GM21576 (cell line): ENCODE measurements at regions not wholly inside any gene's neighbourhood (a gene's known extent, or its start where the extent isn't known, plus 50 kb on each side); places are given as distances from the start of the nearest gene placed in this dataset.
"Not testable (repeated sequence)": the region's sequence is repeated elsewhere in the genome, so short reads cannot be mapped to it uniquely, and the experiment has no call there.

Source experiments
- ATAC-seq: cut with Tn5 transposase; IDR thresholded peaks from one replicate; pipeline ENCODE4 v1.9.1; 2021; ENCODE audit warnings: mild to moderate bottlenecking, moderate library complexity; ENCODE audit not compliant: unreplicated experiment

DNA sequence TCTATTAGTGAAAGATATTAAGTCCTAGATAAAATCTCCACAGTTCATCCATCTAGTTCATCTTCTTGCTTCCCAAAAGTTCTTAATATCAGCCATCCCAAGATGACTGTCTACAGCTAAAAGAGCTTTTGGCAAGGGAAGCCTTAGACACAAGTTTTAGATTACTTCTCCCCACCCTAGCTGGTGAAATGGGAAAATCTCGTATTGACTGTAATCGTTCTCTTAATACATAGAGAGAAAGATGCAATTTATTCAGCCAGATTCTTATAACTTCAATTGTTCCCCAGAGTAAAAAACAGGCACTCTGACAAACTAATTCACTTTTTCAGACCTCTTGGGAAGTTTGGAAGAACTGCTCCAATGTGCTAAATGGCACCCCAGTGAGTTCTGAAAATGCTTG, 1439.6 kb upstream of the C9orf72 start:
- no peak for ATAC-seq

DNA sequence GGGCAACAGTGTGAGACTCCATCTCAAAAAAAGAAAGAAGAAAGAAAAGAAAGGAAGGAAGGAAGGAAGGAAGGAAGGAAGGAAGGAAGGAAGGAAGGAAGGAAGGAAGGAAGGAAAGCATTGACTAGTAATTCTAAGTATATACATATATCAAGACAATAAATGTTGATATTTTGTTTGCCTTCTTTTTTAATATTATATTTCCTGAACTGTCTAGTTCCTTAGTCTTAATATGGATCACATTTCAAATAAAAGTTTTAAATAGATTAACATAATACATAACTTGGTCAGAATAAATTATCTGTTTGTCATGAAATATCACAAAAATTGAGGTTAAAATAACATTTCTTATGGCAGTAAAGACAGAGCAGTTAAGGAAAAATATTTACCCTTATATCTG, 1448.4 kb upstream of the C9orf72 start:
- no peak for ATAC-seq

DNA sequence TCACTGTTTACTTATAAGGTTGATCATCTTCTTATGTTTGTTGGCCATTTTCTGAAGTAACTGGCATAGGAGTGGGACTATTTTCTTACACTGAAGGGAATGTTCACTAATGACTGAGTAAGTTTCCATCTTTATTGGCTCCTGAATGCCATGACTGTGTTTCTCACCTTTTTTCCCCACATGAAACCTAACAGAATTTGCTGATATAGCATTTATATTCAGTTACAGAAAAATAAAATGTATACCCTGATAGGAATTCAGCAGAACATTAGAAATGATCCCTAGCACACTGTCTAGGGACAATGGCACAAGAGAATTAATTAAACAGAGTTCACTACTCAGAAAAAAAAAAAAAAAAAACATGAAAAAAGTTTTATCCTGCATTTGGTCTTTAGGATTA, 1465.1 kb upstream of the C9orf72 start:
- no peak for ATAC-seq

DNA sequence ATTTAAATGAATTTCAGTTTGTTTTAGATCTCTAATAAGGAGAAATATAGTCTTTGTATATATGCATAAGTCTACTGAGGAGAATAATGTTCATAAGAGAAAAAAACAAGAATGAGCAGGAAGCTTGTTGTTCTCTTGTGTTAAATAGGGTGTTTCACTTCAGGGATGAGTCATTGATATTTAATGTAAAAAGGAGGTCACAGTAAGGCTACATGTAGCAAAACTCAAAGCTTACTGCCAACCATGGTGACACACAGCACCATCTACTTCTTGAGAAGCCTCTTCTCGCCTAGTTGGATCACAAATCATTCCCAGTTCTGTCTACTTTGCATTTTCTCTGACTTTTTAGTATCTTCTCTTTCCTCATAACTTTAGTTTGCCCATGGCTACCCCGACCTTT, 1466.0 kb upstream of the C9orf72 start:
- no peak for ATAC-seq

DNA sequence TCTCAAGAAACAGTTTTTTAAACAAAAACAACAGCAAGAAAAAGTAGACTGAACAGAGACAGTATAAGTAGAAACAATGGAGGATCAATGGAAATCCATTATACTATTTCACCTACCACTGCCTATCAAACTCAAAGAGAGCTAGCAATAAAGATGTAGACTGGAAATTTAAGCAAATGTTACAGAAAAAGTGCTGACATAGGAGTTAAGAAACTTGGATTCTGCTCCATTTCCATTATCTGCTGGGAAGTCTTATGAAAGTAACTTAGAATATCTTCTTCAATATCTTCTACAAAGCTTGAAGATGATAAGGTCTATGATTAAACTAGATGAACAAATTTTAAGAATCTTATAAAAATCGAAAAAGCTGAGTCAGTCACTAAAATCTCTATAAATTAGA, 1469.8 kb upstream of the C9orf72 start:
- ATAC-seq, result no peak

DNA sequence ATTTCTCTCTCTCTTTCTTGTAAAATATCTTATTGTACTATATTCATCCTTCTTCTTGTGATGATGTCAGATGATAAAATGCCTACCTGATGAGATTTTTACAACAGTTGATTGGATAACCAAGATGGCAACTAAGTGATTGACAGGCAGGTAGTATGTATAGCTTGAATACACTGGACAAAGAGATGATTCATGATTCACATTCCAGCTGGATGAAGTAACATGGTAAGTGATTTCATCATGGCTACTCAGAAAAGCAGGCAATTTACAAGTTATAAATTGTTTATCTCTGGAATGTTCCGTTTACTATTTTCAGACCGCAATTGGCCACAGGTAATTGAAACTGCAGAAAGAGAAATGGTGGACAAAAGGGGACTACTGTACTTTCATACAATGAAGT, 1471.7 kb upstream of the C9orf72 start:
- no peak for ATAC-seq

DNA sequence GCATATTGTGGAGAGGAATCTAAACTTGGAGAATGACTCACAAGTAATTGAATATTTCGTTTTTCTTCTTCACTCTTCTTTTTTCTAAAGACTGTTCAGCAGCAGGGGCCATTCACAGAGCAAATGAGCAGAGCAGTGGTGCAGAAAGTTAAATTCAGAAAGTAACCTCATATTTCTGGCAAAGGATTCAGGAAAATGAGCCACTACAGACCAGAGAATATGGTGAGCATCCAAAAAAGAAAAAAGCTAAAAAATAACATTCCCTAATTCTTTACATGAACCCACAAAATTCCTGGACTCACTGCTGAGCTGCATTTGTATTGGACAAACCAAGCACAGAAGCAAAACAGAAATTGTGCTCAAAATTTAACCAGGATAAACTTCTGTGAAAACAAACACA, 1486.8 kb upstream of the C9orf72 start:
- no peak for ATAC-seq

DNA sequence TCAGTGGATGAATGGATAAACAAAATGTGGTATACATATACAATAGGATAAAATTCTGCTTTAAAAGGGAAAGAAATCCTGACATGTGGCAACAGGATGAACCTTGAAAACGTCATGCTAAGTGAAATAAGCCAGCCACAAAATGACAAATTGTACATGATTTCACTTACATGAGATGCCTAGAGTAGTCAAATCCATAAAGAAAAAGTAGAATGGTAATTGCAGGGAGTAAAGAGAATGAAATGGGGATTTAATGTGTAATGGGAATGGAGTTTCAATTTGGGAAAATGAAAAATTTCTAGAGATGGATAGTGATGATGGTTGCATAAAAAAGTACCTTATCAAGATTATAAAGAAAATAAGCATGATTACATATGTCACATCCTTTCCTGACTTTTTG, 1489.2 kb upstream of the C9orf72 start:
- ATAC-seq, result no peak

DNA sequence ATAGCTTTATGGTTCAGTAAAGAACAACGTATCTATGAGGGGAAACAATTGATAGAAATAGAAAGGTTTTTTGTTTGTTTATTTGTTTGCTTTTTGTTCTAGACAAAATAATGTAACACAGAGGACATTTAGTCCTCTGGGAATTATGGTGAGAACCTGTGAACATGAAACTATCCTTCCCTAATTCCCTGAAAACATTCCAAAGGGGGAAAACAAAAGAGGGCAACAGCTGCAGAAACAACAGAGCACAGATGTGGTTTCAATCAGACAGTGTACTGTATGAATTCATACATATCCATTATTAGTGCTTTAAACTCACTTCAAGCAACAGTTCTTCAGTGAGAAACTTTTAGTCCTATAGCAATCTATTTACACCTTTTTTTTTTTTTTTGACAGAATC, 1489.8 kb upstream of the C9orf72 start:
- no peak for ATAC-seq

DNA sequence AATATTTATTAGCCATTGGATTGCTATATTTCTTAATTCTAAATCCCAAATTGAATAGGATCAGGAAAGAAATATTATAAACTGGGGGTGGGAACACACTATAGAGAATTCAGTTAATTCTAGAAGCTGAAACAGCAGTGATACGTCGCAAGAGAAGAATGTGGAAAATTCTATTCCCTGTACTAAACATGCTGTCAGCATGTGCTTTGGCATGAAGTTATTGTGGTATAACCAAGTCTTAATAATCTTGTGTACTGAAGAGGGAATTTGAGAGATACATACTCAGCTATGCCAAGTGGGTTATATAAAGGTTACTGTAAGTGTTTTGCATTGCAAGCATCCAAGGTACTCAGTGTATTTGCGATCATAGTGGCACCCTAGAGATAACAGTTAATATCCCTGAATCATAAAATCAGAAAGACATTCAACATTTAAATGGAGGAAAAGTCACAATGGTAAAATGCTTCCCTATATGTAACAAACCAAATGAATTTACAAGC, 1492.9 kb upstream of the C9orf72 start:
- ATAC-seq, result no peak

DNA sequence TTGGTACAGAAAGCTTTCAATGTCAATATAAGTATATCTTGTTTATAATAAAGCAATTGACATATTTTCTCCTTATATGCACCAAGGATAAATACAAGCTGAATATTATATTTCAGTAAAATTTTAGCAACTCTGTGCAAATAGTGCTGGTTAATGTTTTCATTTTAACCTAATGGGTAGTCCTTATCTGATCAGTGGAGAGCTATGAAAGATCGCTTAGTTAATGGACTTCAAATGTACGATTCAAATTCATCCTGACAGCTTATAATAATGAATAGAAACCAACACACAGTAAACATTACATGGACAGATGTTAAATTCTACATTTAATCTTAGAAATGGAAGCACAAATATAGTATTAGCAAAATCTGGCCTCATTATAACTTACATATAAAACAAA, 1495.2 kb upstream of the C9orf72 start:
- no peak for ATAC-seq

DNA sequence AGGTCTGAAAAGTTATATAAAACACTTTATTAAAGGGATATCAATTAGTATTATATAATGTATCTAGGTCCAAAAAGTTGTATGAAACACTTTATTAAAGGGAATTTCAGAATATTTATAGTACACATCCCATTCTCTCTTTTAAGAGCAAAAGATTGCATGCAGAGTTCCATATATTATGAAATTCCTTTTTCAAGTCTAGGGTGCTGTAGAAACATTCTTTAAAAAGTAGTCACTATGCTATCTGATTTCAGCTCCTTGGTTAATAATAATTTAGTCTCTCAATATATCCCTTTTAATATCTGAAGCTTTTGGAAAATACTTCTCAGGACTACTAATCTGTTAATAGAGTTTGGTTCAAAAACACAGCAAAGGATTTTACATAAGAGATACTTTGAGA, 1496.1 kb upstream of the C9orf72 start:
- ATAC-seq, result no peak

DNA sequence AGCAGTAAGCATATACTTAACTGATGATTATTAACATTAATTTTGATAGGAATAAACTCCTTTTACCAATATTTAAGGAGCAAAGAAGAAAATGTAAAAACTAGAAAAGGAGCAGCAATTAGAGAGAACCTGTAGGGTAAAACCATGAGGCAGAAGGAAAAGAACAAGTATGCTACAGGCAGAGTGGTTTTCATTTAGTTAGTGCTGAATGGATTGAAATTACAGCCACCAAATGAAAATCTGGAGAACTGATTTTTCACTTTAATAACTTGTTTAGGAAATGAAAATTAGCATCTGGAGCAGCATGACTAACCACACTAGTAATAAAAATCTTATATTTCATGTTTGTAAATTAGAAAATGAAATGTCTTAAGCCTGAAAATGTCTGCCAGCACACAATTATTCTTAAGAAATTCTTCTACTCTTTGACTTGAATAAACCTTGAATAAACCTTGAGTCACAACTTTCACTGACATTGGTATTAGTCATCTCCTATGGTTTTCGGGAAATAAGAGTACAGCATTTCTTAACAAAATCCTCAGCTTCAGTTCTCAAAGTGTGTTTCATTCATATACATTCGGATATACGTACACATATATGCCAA, 1504.9 kb upstream of the C9orf72 start:
- ATAC-seq, result no peak

DNA sequence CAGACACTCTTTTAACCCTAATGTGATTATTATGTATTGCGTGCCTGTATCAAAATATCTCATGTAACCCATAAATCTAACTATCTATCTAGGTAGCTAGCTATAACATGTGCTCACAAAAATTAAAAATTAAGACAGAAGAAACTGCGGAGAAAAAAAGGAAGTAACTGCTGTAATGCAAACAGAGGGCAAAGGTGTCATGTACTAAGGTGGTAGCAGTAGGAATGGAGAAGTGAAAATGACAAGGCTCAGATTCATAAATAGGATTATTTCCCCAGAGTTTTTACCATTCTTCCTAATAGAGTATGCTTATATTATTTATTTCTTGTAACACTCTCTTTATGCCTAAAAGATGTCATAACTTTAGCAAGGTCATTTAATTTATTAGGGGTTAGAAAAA, 1527.5 kb upstream of the C9orf72 start:
- ATAC-seq, result no peak

DNA sequence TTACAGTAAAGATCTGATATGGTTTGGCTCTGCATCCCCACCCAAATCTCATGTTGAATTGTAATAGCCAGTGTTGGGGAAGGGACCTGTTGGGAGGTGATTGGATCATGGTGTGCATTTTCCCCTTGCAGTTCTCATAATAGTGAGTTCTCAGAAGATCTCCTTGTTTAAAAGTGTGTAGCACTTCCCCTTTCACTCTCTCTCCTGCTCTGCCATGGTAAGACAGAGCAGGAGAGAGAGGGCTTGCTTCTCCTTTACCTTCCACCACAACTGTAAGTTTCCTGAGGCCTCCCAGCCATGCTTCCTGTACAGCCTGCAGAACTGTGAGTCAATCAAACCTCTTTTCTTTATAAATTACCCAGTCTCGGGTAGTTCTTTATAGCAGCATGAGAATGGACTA, 1530.9 kb upstream of the C9orf72 start:
- not testable (repeated sequence) for ATAC-seq

DNA sequence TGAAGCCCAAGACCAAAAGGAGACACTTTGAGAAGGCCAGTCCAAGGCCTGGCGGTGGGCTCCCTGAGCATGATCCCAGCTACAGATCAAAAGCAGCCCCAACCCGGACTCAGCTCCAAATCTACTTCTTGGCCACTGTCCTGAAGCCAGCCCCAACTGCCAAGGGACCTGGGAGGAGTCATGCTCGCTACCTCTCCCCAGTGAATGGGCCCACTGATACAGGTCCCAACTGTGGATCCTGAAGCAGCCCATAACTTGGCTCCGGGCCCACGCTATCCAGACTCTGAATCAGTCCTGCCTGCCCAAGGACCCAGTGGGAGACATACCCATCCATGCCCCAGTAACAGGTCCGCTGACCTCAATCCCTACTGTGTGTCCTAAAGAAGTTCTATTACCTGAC, 1545.3 kb upstream of the C9orf72 start:
- no peak for ATAC-seq

DNA sequence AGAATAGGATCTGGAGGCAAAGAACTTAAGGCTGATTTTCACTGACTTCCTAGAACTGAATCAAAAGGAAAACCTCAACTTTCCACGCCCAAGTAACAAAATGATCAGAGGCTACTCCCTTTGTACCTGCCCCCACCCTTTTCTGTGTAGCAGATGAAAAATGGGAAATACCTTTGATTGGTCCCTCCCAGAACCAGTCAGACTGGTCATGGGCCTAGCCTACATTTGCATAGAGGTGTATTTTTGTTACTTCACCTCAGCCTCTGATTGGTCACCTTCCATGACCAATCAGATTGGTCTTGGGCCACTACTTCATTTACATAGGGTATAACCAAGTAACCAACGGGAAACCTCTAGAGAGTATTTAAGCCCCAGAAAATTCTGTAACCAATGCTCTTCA, 1553.5 kb upstream of the C9orf72 start:
- no peak for ATAC-seq

DNA sequence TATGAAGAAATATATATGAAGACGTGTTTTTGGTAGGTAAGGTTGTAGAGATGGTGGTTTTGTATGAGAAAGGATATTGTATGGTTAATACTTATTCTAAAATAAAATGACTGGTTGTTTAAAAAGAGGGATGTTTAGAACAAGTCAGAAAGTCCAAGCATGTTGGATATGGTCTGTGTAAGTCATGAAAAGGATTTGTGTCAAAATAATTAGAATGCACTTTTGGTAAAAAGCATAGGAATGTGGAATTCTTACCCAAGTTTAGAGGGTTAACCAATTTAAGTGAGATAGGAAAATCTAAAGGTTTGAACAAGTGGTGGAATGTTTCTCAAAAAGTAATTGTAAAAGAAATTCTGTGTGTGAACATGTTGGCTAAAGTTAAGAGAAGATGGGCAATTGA, 1556.5 kb upstream of the C9orf72 start:
- ATAC-seq, result no peak

DNA sequence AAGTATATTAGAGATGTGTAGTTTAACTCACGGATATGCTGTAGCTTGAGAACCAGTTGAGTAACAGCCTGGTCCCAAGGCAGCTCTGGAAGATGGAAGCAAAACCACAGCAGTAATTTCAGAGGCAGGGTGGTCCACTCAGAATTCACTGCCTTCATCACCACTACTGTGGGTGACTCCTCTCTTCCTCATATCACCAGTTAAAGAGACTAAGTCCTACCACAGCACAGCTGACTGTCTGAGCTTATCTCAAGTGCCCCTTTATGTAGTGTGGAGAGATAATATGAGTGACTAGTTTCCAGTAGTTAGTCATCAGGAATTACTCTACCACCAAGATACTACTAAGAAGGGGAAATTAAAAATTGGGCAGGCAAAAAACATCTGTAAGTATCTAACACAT, 1571.2 kb upstream of the C9orf72 start:
- no peak for ATAC-seq

DNA sequence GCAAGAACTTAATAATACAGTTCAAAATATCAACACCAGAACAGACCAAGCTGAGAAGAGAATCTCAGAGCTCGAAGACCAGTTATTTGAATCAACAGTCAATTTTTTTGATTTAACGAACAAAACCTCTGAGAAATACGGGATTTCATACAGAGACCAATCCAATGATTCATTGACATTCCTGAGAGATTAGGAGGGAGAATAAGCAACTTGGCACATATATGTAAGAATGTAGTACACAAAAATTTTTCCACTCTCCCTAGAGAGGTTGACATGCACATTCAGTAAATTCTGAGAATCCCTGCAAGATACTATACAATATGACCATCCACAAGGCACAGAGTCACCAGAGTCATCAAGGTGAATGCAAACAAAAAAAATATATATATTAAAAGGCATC, 1577.3 kb upstream of the C9orf72 start:
- no peak for ATAC-seq

DNA sequence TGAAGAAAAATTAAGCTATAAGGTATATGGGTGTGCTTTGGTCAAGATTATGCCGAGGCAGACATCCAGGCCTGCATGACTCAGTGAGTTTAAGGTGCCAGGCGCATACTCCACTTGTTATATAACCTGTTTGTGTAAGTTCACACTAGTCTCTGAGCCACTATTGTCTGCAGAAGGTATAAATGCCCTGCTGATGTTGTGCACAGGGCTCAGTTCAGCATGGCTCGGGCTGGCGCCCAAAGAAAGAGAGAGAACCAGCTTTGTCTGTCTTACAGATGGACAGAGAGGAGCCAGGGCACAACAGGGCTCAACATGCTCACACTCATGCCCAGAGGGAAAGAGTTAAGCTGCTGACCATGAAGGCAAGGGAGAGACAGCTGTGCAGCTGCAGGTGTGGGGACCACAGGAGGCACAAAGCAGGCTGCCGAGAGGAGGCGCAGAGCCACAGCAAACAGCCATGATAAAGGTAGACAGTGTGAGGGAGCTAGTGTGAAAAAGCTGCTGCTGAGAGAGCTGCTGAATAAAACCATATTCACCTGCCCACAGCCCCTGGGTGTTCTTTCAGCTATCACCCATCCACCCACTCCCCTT, 1587.6 kb upstream of the C9orf72 start:
- ATAC-seq, result no peak

DNA sequence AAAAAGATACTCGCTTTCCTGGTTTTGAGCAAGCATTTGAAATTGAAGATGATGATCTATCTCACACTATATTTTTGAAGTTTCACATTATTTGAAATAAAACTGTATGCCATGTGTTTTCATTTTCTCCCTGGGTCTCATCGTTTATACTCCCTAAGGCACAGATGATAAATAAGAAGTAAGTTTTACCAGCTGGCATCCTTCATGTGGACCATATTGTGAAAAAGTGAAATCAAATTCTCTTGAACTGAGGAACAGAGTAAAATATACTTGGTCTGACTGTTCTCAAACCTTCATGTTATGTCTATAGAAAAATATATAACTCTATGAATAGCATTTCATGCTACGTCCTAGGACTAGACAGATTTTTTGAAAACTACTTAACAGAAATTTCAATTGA, 1600.9 kb upstream of the C9orf72 start:
- no peak for ATAC-seq

DNA sequence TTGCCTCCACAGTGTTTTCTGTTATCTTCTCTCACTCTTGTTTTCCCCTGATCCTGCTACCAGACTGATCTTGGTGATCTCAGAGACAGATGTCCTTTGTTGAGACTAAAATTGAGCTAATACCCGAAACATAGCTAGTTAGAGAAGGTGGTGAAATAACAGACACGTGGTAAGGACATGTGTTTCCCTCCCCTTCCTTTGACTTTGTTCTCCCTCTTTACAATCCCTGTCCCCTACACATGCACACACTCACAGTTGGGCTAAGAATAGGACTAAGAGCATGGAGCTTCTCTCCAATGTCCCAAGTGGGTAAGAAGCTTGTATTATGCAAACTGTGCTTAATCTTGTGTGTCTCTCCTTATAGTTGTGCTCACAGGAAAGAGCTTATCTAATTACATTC, 1603.0 kb upstream of the C9orf72 start:
- no peak for ATAC-seq
